Left kidney (tissue), 1 donor: ENCODE measurements at regions not wholly inside any gene's neighbourhood (a gene's known extent, or its start where the extent isn't known, plus 50 kb on each side); places are given as distances from the start of the nearest gene placed in this dataset.
"Not testable (repeated sequence)": the region's sequence is repeated elsewhere in the genome, so short reads cannot be mapped to it uniquely, and the experiment has no call there.

ENCODE experiments used
- DNase-seq: peaks from one replicate; pipeline ENCODE4 v3.0.0-alpha.2; 2013

DNA sequence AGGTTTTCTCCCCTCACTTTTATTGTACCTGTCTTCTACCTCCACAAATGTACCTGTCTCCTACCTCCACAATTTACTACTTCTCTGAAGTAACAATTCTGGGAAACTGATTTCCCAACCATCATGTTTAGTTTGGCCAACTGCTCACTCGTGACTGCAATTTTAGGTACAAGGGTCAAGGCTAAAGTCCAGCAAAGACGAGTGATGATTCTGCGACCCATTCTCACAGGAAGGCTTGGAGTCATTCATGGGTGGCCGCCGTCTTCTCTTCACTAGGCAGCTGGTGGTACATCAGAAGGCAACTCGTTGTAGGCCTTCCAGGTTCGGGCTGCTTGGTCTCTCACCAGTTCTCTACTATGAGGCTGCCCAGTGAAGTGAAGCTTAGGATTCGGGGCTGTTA is 483.8 kb upstream of the JARID2 start:
- DNase-seq: no peak

DNA sequence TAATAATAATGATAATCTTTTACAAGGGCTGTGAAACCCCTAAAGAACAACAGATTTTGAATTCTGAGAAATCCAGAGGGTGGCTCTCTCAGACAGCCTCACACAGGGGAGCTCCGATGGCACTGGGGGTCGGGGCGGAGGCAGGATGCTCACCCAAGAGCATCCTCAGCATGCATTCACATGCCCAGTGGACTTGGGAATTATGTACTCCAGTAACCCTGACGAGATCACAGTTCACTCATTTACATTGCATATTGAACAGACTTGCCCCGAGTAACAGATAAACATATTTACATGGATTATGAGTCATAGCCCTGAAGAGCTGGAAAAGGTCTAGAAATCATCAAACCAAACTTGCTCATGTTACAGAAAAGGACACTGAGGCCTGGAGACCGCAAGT is 482.7 kb upstream of the JARID2 start:
- DNase-seq: no peak

DNA sequence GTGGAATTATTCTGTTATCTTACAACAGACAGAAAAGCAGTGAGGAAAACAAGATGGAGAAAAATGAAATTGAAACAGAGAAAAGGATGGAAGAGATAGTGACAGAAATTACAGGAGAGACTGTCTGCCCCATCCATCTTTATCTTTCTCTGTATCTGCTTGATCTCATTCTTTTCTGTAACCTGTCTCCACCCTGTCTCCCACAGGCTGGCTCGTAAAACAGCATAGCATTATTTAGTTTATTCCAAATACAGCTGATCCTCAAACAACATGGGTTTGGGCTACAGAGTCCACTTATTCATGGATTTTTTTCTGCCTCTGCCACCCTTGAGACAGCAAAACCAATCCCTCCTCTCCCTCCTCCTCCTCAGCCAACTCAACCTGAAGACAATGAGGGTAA is 482.3 kb upstream of the JARID2 start:
- DNase-seq: no peak

DNA sequence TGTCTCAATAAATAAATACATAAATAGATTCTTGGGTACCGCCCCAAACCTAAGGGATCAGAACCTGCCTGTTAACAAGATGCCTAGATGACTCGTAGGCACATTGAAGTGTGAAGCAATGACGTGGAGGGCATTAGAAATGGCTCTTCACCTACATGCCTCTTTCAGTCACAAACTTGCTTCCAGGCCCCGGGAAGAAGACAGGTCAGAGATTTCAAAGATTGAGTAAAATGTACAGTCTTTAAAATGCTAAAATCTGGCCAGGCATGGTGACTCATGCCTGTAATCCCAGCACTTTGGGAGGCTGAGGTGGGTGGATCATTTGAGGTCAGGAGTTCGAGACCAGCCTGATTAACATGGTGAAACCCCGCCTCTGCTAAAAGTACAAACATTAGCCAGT is 480.8 kb upstream of the JARID2 start:
- no peak for DNase-seq

DNA sequence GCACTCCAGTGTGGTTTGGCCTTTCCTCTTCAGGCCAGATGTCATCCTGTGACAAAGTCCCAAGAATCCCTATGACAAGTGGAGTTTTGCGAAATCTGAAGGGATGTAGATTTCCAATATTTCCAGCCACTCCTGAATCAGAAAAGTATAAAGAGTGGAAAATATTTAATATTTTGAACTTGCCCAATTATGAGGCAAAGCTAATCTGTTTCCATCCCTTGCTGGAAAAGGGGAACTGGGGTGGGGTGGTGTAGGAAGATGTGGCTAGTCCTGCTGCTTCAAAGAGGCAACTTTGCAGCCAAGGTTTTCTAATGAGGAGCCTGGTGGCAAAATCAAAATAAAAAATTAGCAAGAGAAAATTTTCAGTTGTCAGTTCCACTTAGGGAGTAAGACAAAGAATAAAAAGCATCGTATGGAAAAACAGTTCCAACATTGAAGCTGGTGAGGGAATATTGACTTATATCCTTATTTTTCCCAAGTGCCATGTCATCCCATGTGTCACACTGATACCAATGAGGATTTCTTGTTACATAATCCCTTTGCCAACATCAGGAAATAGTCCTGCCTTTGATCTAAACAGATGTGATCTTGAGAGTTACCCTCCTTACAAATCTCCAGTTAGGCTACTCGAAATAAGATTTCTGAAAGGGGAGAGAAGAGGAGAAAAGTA is 480.0 kb upstream of the JARID2 start:
- DNase-seq: no peak

DNA sequence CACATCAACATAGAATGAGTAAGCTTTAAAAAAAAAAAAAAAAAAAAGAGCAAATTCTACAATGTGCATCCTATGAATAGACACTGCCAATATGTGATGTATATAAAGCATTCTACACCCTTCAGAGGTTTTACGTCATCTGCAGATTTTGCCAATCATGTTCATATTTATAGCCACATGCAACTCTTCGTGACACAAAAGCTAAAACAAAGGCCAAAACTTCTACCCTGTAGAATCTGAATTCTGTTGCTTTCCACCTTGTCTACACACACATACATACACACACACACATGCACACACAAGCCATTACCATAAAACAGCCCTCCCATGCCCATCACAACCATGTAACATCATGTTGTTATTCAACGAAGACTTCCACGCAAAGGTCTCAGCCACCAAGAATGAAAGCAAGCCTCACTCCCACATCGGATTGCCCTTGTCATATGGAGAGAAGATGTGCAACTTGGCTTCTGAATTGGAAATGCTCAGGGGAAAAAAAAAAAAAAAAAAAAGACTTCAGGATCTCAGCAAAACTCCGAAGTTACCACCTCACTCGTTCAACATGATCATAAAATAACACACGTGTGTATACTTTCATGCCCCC is 479.4 kb upstream of the JARID2 start:
- DNase-seq: no peak

DNA sequence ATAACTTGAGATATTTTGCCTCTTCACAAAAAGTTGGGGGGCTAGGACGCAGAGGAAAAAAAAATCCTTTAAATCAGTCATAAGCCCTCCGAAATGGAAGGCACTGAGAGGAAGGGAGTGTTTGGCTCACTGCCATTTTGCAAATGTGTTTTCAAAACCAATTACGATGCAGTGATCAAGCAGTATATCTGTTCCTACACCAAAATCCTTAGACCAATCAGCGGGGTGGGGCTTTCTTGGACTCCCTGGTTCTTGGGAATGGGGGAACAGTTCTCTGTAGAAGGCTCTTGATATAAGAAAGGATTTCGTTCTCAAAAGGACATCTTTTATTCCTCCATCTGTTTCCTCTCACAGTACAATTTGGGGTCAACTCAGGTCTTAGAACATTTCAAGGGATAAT is 478.6 kb upstream of the JARID2 start:
- no peak for DNase-seq

DNA sequence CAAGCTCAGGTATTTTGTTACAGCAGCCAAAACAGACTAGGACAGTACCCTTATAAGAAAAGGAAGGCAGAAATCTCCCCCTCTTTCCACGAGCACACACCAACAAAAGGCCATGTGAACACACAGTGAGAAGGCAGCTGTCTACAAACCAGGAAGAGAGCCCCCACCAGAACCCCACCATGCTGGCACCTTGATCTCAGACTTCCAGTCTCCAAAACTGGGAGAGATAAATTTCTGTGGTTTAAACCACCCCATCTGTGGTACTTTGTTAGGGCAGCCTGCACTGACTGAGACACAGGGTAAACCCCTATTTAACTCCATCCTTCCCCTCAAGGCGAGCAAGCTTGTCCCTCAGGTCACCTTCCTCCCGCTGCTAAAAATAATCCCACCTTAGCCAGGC is 475.8 kb upstream of the JARID2 start:
- DNase-seq: no peak

DNA sequence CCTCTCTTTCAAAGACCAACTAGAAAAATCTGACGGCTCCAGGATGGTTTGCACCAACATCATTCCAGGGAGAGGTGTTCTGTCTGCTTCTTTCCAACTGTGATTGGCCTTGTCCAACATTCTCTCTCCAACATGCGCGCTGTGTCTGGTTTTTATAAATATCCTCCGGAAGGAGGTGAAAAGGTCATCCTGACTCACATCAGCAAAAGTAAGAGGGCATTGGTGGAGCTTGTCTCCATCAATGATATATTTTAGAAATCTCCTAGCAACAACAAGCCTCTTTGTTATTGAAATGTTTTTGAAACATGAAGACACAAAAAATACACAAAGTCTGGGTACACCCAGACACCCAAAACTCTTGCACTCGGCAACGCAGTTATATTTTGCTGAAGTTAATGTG is 475.3 kb upstream of the JARID2 start:
- DNase-seq: no peak

DNA sequence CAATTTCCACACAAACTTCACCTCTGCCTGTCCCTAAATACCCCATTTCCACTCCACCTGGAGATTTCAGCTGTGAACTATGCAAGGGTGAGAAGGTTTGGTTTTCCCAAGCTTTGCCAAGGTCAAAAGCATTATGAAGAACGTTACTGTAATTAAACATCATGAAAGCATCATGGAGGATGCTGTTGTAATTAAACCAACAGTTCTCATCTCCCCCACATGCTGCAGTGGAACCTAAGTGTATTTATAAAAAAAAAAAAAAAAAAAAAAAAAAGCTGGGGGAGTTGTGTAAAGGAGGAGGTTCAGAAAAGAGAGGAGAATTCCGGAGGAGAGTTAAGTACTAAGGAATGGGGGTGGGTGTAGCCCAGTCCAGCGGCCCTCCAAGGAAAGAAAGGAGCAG is 474.9 kb upstream of the JARID2 start:
- DNase-seq: no peak

DNA sequence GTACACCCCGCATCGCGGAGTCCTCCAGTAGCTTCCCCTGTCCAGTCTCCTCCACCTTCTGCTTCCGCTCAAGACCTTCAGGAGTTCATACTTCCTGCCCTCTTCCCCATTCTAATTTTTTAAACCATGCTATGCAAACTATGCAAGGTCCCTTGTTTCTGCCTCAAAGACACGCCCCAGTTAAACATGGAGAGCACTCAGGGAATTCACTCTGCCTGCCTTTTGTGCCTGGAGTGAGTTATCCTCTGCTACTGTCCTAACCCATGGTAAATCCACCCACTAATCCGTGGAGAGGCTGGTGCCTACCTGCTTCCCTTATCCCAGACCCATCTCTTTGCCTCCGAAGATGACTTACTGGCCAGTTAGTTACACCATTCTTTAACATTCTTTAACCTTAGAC is 473.7 kb upstream of the JARID2 start:
- DNase-seq: no peak

DNA sequence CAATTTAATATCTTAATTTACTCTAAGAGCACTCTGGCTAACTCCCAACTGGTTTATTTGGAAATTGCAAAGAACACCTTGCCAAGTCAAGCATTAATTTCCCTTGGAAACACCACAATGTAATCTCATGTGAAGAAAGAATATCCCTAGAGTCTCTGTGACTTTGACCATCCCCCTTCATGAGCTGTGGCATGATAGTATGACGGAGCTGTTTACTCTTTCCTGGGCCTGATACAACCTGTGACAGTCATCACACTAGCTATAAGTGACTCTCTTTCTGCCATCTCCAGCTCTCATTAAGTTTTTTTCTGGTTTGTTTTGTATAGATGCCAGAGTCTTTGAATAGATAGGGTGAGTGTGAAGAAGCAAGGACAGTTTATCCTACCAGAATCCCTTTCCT is 470.3 kb upstream of the JARID2 start:
- no peak for DNase-seq

DNA sequence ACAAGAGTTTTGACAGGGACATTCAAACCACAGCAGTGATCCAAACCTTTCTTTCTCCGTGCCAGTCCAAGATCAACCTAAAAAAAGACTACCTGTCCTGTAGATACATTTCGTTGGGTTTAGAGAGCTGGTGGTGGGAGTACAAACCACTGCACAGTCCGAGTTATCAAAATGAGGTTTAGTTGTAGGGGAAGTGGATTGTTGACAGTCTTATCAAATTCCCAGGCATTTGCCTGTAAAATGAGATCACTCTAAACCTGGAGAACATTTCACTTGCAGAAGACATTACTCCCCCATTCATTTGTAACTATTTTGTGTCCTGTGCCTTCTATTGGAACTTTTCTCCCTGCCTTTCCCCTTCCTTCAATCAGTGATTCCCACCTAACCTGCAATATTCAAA is 469.6 kb upstream of the JARID2 start:
- no peak for DNase-seq

DNA sequence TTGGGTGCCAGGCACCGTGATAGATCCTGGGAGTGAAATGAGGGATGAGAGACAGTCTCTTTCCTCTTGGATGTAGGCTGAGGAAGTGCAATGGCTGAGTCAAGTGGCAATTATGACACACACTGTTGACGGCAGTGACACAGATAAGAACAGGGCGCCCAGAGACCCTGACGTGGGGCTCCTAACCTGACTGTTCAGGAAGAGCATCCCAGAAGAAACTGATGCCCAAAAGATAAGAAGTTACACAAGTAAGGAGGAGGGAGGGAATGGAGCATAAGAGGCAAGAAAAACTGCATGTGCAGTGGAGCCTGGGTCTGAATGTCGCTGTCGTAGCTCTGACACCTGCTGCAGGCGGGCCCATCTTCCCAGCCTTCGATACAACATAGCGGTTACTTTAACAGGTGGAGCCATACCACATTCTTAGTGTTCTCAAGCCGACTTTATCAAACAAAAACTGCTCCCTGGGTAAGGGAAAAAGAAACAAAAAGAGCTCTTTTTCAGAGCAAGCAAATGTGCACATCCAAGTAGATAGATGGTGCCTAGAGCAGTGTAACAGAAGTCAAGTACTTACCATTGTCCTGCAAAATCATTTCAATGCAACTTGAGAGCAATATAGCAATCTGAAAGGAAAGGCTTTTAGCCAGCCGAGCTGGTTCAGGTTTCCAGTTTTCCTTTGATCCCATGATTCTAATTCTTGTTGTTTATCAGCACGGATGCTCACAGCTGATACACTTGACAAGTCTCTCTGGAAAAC is 463.9 kb upstream of the JARID2 start:
- no peak for DNase-seq

DNA sequence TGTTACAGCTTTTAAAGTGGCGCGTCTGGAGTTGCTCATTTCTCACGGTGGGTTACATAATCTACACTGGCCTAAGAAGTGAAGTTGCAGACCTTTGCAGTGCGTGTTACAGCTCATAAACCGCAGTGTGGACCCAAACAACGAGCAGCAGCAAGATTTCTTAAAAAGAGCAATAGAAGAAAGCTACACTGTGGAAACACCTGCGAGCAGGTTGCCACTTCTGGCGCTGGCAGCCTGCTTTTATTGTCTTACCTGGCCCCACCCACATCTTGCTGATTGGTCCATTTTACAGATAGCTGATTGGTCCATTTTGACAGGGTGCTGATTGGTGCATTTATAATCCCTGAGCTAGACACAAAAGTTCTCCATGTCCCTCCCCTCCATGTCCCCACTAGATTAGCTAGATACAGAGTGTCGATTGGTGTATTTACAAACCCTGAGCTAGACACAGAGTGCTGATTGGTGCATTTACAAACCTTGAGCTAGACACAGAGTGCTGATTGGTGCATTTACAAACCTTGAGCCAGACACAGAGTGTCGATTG is 462.9 kb upstream of the JARID2 start:
- not testable (repeated sequence) for DNase-seq

DNA sequence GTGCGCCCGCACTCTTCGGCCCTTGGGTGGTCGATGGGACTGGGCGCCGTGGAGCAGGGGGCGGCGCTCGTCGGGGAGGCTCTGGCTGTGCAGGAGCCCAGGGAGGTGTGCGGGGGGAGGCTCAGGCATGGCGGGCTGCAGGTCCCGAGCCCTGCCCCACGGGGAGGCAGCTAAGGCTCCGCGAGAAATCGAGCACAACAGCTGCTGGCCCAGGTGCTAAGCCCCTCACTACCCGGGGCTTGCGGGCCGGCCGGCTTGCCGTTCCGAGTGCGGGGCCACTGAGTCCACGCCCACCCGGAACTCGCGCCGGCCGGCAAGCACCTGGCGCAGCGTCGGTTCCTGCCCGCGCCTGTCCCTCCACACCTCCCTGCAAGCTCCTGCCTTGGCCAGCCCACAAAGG is 462.3 kb upstream of the JARID2 start:
- no peak for DNase-seq

DNA sequence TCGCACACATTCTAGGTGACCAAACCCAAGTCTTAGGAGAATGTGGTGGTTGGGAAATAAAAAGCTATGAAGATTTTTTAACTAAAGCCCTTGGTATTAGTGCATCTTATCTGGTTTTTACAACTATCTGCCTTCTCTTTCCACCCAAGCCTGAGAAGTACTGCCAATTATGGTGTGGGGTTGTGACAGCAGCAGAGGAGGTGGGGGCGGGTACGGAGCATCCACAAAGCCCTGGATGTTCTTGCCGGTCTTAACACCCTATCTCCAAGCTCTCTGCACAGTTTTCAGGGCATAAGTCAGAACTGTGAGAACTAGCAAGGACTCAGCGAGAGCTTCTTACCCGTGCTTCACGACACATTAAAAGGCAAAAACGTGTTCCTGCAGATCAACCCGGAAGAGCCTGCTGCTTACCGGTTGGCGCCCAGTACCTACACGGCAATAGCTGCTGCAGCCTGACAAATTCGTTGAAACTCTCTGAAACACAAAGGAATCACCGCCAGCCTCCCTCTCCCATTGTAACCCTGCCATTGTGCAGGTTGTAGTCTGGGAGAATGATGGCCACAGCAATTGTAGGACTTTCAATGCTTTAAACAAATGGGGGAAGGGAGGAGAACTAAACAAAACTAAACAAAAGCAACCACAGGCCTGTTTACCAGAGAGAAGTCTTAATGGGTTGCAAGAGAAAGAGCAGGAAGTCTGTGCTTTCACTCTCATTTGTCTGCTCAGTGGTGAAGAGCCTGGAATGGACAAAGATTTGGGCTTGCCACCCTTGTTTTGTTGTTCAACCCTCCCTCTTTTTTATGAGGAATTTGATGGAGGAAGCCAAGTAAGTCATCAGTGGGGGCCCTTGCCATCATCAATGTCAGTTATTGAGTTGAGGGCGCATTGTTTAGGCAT is 461.0 kb upstream of the JARID2 start:
- no peak for DNase-seq

DNA sequence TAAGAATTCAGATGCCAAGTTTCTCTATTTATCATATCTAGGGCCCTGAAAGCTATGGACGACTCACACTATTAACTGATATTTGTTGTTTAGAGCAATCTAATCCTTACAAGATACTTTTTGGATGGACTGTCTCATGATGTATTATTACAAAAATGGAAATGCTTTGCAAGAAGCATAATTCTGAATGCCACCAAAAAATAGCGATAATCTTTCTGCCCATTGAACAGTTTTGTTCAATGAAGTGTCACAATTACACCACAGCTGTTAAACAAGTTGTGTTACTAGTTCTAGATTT is 460.4 kb upstream of the JARID2 start:
- DNase-seq: no peak

DNA sequence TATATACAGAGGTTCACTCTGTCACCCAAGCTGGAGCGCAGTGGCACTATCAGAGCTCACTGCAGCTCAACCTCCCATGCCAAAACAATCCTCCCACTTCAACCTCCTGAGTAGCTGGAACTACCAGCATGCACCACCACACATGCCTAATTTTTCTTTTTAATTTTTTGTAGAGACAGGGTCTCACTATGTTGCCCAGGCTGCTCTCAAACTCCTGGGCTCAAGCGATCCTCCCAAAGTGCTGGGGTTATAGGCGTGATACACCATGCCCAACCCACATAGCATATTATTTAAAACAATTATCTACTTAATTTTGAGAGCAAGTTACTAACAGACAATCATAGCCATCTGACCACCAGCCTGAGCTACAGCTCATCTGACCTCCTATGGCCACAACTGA is 459.9 kb upstream of the JARID2 start:
- no peak for DNase-seq

DNA sequence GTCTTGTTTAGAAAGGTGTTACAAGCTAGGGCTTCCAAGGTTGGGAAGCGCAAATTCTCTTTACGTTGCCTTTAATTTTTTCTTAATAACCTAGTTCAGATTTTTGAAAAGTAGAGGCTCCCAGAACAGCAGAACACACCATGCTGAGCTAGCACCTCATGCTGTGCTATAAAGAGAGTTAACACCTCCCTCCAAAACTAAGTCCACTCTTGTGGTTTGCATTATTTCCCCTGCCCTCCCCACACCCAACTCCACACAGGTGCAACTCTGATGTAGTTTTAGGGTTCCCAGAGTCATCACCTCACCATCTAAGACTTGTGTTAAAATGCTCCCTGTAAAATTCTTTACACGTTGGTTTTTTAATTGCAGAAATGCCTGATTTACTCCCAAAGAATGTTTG is 459.4 kb upstream of the JARID2 start:
- no peak for DNase-seq

DNA sequence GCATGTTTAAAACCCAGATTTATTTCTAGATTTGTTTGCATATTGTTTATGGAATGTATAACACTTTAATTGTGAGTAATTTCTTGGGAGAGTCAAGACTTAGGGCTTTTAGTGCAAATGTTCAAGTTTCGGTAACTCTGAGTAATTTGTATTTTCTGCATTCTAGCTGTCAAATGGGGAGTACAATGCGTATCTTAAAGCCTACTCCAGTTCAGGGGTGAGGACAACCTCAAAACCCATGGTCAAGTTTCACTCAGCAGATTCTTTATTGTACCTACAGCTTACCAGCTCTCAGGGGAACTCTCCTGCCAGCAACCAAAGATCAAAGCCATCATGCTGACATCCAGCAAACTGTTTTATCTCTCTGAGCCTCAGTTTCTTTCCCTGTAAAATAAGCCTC is 458.6 kb upstream of the JARID2 start:
- no peak for DNase-seq

DNA sequence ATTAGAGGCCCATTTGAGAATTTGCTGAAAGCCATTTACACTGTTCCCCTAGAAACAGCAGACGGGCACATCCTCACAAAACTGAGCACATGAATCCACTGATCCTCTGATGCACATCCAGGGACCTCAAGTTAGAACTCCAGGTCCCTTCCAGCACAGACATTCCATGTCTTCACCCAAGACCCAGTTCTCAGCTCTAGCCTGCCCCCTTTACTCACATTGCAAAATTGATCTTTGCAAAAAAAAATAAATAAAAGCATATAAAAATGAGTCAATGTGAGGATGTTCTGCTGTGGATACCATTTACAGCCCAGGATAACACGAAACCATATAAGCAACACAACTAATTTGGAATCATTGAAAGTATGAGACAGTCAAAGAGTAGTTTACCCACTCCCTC is 458.2 kb upstream of the JARID2 start:
- DNase-seq: no peak

DNA sequence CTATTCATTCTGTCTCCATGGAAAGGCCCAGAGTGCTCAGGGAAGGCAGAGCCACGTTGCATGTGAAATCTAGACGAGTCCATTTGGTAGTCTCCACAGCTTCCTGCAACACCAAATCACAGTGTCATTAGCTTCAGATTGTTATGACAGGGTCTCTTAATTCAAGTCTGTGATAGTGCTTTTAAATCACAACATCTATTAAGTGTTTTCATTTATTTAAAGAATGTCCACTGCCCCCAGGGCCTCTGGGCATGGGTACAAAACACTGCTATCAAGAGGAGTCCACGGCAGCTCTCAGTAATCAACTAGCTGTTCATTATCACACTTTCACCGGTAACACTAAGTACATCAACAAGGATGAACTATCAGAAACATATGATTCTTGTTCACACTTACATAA is 455.9 kb upstream of the JARID2 start:
- no peak for DNase-seq
